IPS-NIHi7 (cell line): ENCODE measurements at regions not wholly inside any gene's neighbourhood (a gene's known extent, or its start where the extent isn't known, plus 50 kb on each side); places are given as distances from the start of the nearest gene placed in this dataset.
"Not testable (repeated sequence)": the region's sequence is repeated elsewhere in the genome, so short reads cannot be mapped to it uniquely, and the experiment has no call there.

Source experiments
- DNase-seq: peaks from one replicate; pipeline ENCODE4 v3.0.0; 2012; ENCODE audit warnings: mixed read lengths; ENCODE audit errors: extremely low spot score

GRCh38 chr2:132272713-132273112 lies 111.0 kb upstream of the ANKRD30BL start:
- DNase-seq, result no peak

- DNase-seq, result not testable (repeated sequence)
Observed at GRCh38 chr2:132273585-132273984, 111.8 kb upstream of the ANKRD30BL start.

- DNase-seq, result no peak
Observed at GRCh38 chr2:132274000-132274399, 112.2 kb upstream of the ANKRD30BL start.

GRCh38 chr2:132275396-132275795 lies 113.6 kb upstream of the ANKRD30BL start:
- no peak for DNase-seq

- DNase-seq, result no peak
Observed at GRCh38 chr2:132276571-132276981, 114.8 kb upstream of the ANKRD30BL start.

GRCh38 chr2:132278267-132278666 lies 116.5 kb upstream of the ANKRD30BL start:
- no peak for DNase-seq

GRCh38 chr2:132279344-132279743 lies 117.6 kb upstream of the ANKRD30BL start:
- DNase-seq, result no peak

GRCh38 chr2:132279930-132280615 lies 118.3 kb upstream of the ANKRD30BL start:
- DNase-seq, result no peak

GRCh38 chr2:132280912-132281311 lies 119.2 kb upstream of the ANKRD30BL start:
- no peak for DNase-seq

- DNase-seq, result not testable (repeated sequence)
Observed at GRCh38 chr2:132282104-132282503, 120.4 kb upstream of the ANKRD30BL start.

- DNase-seq, result no peak
Observed at GRCh38 chr2:132282911-132283310, 121.2 kb upstream of the ANKRD30BL start.

- not testable (repeated sequence) for DNase-seq
Observed at GRCh38 chr2:132286289-132286911, 124.6 kb upstream of the ANKRD30BL start.

GRCh38 chr2:132287910-132288309 lies 126.2 kb upstream of the ANKRD30BL start:
- DNase-seq, result not testable (repeated sequence)

- not testable (repeated sequence) for DNase-seq
Observed at GRCh38 chr2:132289138-132289537, 127.4 kb upstream of the ANKRD30BL start.

GRCh38 chr2:132289812-132290211 lies 126.8 kb upstream of the GPR39 start:
- DNase-seq, result not testable (repeated sequence)

GRCh38 chr2:132300592-132301378 lies 115.8 kb upstream of the GPR39 start:
- DNase-seq, result not testable (repeated sequence)

GRCh38 chr2:132304661-132305380 lies 111.8 kb upstream of the GPR39 start:
- DNase-seq, result peak; percentile 84

- DNase-seq, result not testable (repeated sequence)
Observed at GRCh38 chr2:132307613-132308198, 108.9 kb upstream of the GPR39 start.

- DNase-seq, result not testable (repeated sequence)
Observed at GRCh38 chr2:132309203-132309602, 107.4 kb upstream of the GPR39 start.

GRCh38 chr2:132315546-132315945 lies 101.1 kb upstream of the GPR39 start:
- not testable (repeated sequence) for DNase-seq

- not testable (repeated sequence) for DNase-seq
Observed at GRCh38 chr2:132317026-132317680, 99.5 kb upstream of the GPR39 start.
